ENCODE measurements at regions not wholly inside any gene's neighbourhood (a gene's known extent, or its start where the extent isn't known, plus 50 kb on each side); places are given as distances from the start of the nearest gene placed in this dataset.

DNA sequence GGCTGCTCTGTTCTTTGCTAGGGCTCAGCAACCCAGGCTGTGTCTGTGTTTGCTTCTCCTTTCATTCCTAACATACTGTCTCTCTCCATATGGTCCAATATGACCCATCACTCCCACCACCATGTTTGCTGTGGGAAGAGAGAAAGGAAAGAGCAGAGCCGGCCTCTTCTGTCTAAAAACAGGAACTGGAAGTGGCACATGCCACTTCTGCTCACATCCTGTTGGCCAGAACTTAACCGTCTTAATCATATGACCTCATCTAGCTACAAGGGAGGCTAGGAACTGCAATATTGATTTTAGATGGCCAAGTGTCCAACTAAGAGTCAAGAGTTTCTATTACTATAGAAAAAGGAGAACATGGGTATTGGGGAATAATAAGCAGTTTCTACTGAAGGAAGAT is 212.5 kb upstream of the CHD6 start:
- TF ChIP-seq EZH2phosphoT487 (IDR thresholded peaks at IDR 0.05; ENCODE audit: insufficient read depth, low read depth) (no peak), EZH2 (IDR thresholded peaks at IDR 0.05; ENCODE audit: insufficient read depth, poor library complexity, severe bottlenecking) (no peak)
